IMR-90 (cell line): ENCODE measurements at regions not wholly inside any gene's neighbourhood (a gene's known extent, or its start where the extent isn't known, plus 50 kb on each side); places are given as distances from the start of the nearest gene placed in this dataset.

Source experiments
- ATAC-seq: fragments of 200-7000 bp; cut with Tn5 transposase; 2 replicates; pipeline ENCODE4 v1.9.1; 2020; ENCODE audit warnings: low read depth, mild to moderate bottlenecking, moderate library complexity
- BruUV-seq: library from RNA; stranded (reverse); fragments of 400-500 nt; replicated peaks from 2 replicates; lab custom pipeline; 2021; lab: Mats Ljungman, UMichigan
- CTCF ChIA-PET: fragments of 300-600 bp; formaldehyde crosslinking; extraction: SDS; loops from one replicate; lab custom pipeline; 2021; ENCODE audit warnings: antibody characterized with exemption; lab: Yijun Ruan, JAX
- POLR2A ChIA-PET: fragments of 300-600 bp; sonication (Branson Sonifier 250); formaldehyde crosslinking; loops from one replicate; lab custom pipeline; 2022; ENCODE audit warnings: antibody characterized with exemption; ENCODE audit not compliant: unreplicated experiment; lab: Charles Lee
- DNase-seq: peaks from one replicate; pipeline ENCODE4 v3.0.0; 2013
- H2AFZ ChIP-seq: replicated peaks from 2 replicates; pipeline ENCODE3; 2013; ENCODE audit warnings: low read length, mild to moderate bottlenecking; ENCODE audit not compliant: poor library complexity
- H2AK5ac ChIP-seq: 2 replicates; pipeline ENCODE4 v1.6.1; 2013; ENCODE audit warnings: low read depth, low read length, inconsistent platforms
- H2AK9ac ChIP-seq: replicated peaks from 2 replicates; pipeline ENCODE3; 2013; ENCODE audit warnings: mild to moderate bottlenecking, low read depth, low read length, moderate library complexity; ENCODE audit not compliant: poor library complexity
- H2BK120ac ChIP-seq: 2 replicates; pipeline ENCODE4 v1.6.1; 2013; ENCODE audit warnings: low read depth, low read length, inconsistent platforms
- H2BK15ac ChIP-seq: 3 replicates; pipeline ENCODE4 v1.6.1; 2013; ENCODE audit warnings: low read depth, low read length, inconsistent platforms
- H2BK20ac ChIP-seq: 2 replicates; pipeline ENCODE4 v1.6.1; 2013; ENCODE audit warnings: low read depth, mild to moderate bottlenecking, inconsistent platforms, low read length, moderate library complexity
- H2BK5ac ChIP-seq: 2 replicates; pipeline ENCODE4 v1.6.1; 2013; ENCODE audit warnings: mild to moderate bottlenecking, low read depth, low read length, inconsistent platforms; ENCODE audit not compliant: poor library complexity, severe bottlenecking
- H3K14ac ChIP-seq: replicated peaks from 2 replicates; pipeline ENCODE4 v1.6.1; 2013; ENCODE audit warnings: low read depth, low read length, inconsistent platforms
- H3K18ac ChIP-seq: 2 replicates; pipeline ENCODE4 v1.6.1; 2013; ENCODE audit warnings: low read depth, low read length, control low read depth
- H3K23ac ChIP-seq: 2 replicates; pipeline ENCODE4 v1.6.1; 2013; ENCODE audit warnings: low read depth, low read length, inconsistent platforms
- H3K27ac ChIP-seq: 2 replicates; pipeline ENCODE4 v1.5.1; 2013; ENCODE audit warnings: mild to moderate bottlenecking, control low read depth, low read length; ENCODE audit not compliant: insufficient read depth
- H3K27me3 ChIP-seq: 2 replicates; pipeline ENCODE4 v1.6.1; 2013; ENCODE audit warnings: low read length; ENCODE audit not compliant: control insufficient read depth, insufficient read depth
- H3K36me3 ChIP-seq: 2 replicates; pipeline ENCODE4 v1.6.1; 2013; ENCODE audit warnings: low read length, mixed read lengths; ENCODE audit not compliant: control insufficient read depth, insufficient read depth
- H3K4ac ChIP-seq: 2 replicates; pipeline ENCODE4 v1.6.1; 2013; ENCODE audit warnings: low read depth, low read length, inconsistent platforms
- H3K4me1 ChIP-seq: 2 replicates; pipeline ENCODE4 v1.6.1; 2013; ENCODE audit warnings: low read length, mixed read lengths; ENCODE audit not compliant: control insufficient read depth, insufficient read depth
- H3K4me2 ChIP-seq: 2 replicates; pipeline ENCODE4 v1.6.1; 2013; ENCODE audit warnings: low read depth, mild to moderate bottlenecking, control low read depth, low read length, moderate library complexity
- H3K4me3 ChIP-seq: 2 replicates; pipeline ENCODE4 v1.5.1; 2013; ENCODE audit warnings: low read depth, mild to moderate bottlenecking, control low read depth, low read length, moderate library complexity; ENCODE audit not compliant: insufficient read depth
- H3K56ac ChIP-seq: 2 replicates; pipeline ENCODE4 v1.6.1; 2013; ENCODE audit warnings: low read length, inconsistent platforms; ENCODE audit not compliant: insufficient read depth; ENCODE audit errors: extremely low read depth
- H3K79me1 ChIP-seq, 2 experiments: 2 replicates each; pipeline ENCODE4 v1.6.1; 2013; ENCODE audit warnings: low read length in 2 of 2, inconsistent platforms in 1 of 2, low read depth in 1 of 2
- H3K9ac ChIP-seq: 2 replicates; pipeline ENCODE4 v1.6.1; 2013; ENCODE audit warnings: low read depth, low read length, control low read depth
- H3K9me1 ChIP-seq: 2 replicates; pipeline ENCODE4 v1.6.1; 2013; ENCODE audit warnings: low read length, inconsistent platforms; ENCODE audit not compliant: insufficient read depth
- H3K9me3 ChIP-seq: 2 replicates; pipeline ENCODE4 v1.6.1; 2013; ENCODE audit warnings: low read length; ENCODE audit not compliant: control insufficient read depth, insufficient read depth
- H4K20me1 ChIP-seq: 2 replicates; pipeline ENCODE4 v1.6.1; 2013; ENCODE audit warnings: low read length, inconsistent platforms; ENCODE audit not compliant: insufficient read depth
- H4K5ac ChIP-seq: 2 replicates; pipeline ENCODE4 v1.6.1; 2013; ENCODE audit warnings: mild to moderate bottlenecking, low read depth, low read length, control low read depth
- H4K8ac ChIP-seq, 2 experiments: 2 replicates each; pipeline ENCODE4 v1.6.1; 2013; ENCODE audit warnings: low read depth in 2 of 2, low read length in 2 of 2, control low read depth in 1 of 2, inconsistent platforms in 1 of 2
- H4K91ac ChIP-seq: 2 replicates; pipeline ENCODE4 v1.6.1; 2013; ENCODE audit warnings: low read depth, low read length, inconsistent platforms; ENCODE audit not compliant: insufficient read depth
- BHLHE40 ChIP-seq: fragments of 150-350 bp; IDR thresholded peaks from 2 replicates; pipeline ENCODE4 v1.6.1; 2016; ENCODE audit warnings: mild to moderate bottlenecking, low read depth, low read length
- CEBPB ChIP-seq: IDR thresholded peaks from 2 replicates; pipeline ENCODE4 v1.6.1; 2012; ENCODE audit warnings: low read depth, low read length, improper control_type of control experiment
- CHD1 ChIP-seq: IDR thresholded peaks from 2 replicates; pipeline ENCODE4 v1.6.1; 2012; ENCODE audit warnings: low read depth, low read length, improper control_type of control experiment
- CTCF ChIP-seq: conservative IDR thresholded peaks from 2 replicates; pipeline ENCODE4 v1.5.1; 2012; ENCODE audit warnings: mild to moderate bottlenecking, low read depth, low read length, improper control_type of control experiment
- ELK1 ChIP-seq: fragments of 150-350 bp; IDR thresholded peaks from 2 replicates; pipeline ENCODE4 v1.6.1; 2016; ENCODE audit warnings: low read depth, mild to moderate bottlenecking, low read length, moderate library complexity, borderline replicate concordance
- FOS ChIP-seq: fragments of 150-350 bp; IDR thresholded peaks from 2 replicates; pipeline ENCODE4 v1.6.1; 2016; ENCODE audit warnings: low read depth, low read length
- MAFK ChIP-seq: IDR thresholded peaks from 2 replicates; pipeline ENCODE4 v1.6.1; 2012; ENCODE audit warnings: low read depth, low read length, improper control_type of control experiment
- MAZ ChIP-seq: IDR thresholded peaks from 2 replicates; pipeline ENCODE4 v1.6.1; 2012; ENCODE audit warnings: low read depth, mild to moderate bottlenecking, low read length, improper control_type of control experiment, moderate library complexity, borderline replicate concordance
- MXI1 ChIP-seq: IDR thresholded peaks from 2 replicates; pipeline ENCODE4 v1.6.1; 2012; ENCODE audit warnings: low read depth, mild to moderate bottlenecking, low read length, moderate library complexity, borderline replicate concordance
- NFE2L2 ChIP-seq: fragments of 150-350 bp; IDR thresholded peaks from 2 replicates; pipeline ENCODE4 v1.6.1; 2016; ENCODE audit warnings: low read depth, mild to moderate bottlenecking, low read length
- POLR2A ChIP-seq: IDR thresholded peaks from 2 replicates; pipeline ENCODE4 v1.6.1; 2012; ENCODE audit warnings: mild to moderate bottlenecking, low read depth, low read length
- RAD21 ChIP-seq: IDR thresholded peaks from 2 replicates; pipeline ENCODE4 v1.6.1; 2012; ENCODE audit warnings: low read length, improper control_type of control experiment
- RCOR1 ChIP-seq: IDR thresholded peaks from 2 replicates; pipeline ENCODE4 v1.6.1; 2012; ENCODE audit warnings: mild to moderate bottlenecking, low read length, improper control_type of control experiment; ENCODE audit not compliant: insufficient replicate concordance
- RFX5 ChIP-seq: IDR thresholded peaks from 2 replicates; pipeline ENCODE4 v1.8.0; 2012; ENCODE audit warnings: low read depth, mild to moderate bottlenecking, low read length, moderate library complexity
- SMC3 ChIP-seq: fragments of 150-350 bp; IDR thresholded peaks from 2 replicates; pipeline ENCODE4 v1.6.1; 2016; ENCODE audit warnings: low read depth, mild to moderate bottlenecking, antibody characterized with exemption, low read length, moderate library complexity
- WGBS, 2 experiments: methylation state at CpG; one replicate each; pipeline versions ENCODE4 v1.1.5 to v1.1.7; 2013; ENCODE audit warnings: missing lambda C conversion rate in 2 of 2; ENCODE audit not compliant: insufficient read length in 1 of 2; ENCODE audit errors: extremely low coverage in 2 of 2; 5-methylcytosine and 5-hydroxymethylcytosine counted together
- dilution Hi-C: fragments of 300-500 bp; cut with HindIII; formaldehyde crosslinking; loops from one replicate; pipeline ENCODE4 v1.14.3; 2018; ENCODE audit warnings: low sequenced_read_pairs; ENCODE audit not compliant: unreplicated experiment
- in situ Hi-C: fragments of 300-500 bp; cut with MboI; formaldehyde crosslinking; loops from 3 replicates; pipeline ENCODE4 v1.14.3; 2019; ENCODE audit warnings: low sequenced_read_pairs, inconsistent platforms, mixed read lengths
- intact Hi-C: fragments of 100-400 bp; cut with micrococcal nuclease; formaldehyde crosslinking; loops from 2 replicates; pipeline ENCODE4 v1.10.0; 2022

GRCh38 chr17:12536021-12536420, 129.7 kb upstream of the MYOCD start:
- Histone ChIP-seq H3K27ac (peak overlapping the region; percentile 39), H2BK15ac (peak overlapping the region; percentile 76), H3K56ac (peak overlapping the region; percentile 58; the same call in 1 of the 2 replicates), H4K20me1 (no peaks in the 10 kb centered on the region), H2BK20ac (peak overlapping the region; percentile 92; the same call in 1 of the 2 replicates), H3K4ac (peak overlapping the region; percentile 67), H3K18ac (peak overlapping the region; percentile 94; the same call in 1 of the 2 replicates), H4K91ac (peak overlapping the region; percentile 77), H3K9ac (no peak overlapping the region), H3K23ac (no peak overlapping the region; the same call in 1 of the 2 replicates), H2BK5ac (peak overlapping the region; percentile 95), H3K27me3 (no peaks in the 10 kb centered on the region), H2BK120ac (peak overlapping the region; percentile 82), H3K36me3 (no peaks in the 10 kb centered on the region), H3K14ac (peak overlapping the region; percentile 87), H4K5ac (peak overlapping the region; percentile 46; the same call in 1 of the 2 replicates), H3K9me3 (no peaks in the 10 kb centered on the region), H2AFZ (no peak overlapping the region), H3K4me3 (no peak overlapping the region), H3K4me1 (no peaks in the 10 kb centered on the region; the same call in 1 of the 2 replicates), H3K9me1 (peaks cover 5% of the 10 kb centered on the region; the same call in 1 of the 2 replicates), H4K8ac (peak overlapping the region; percentile 17 to 84), H2AK5ac (peak overlapping the region; percentile 76; the same call in 1 of the 2 replicates), H3K4me2 (no peak overlapping the region; the same call in 1 of the 2 replicates), H3K79me1 (no peaks in the 10 kb centered on the region), H2AK9ac (no peak overlapping the region)
- in situ Hi-C loops = no loop called here
- ChIA-PET POLR2A (no interaction called here), CTCF (interaction anchor here (1.0 kb wide), 1 partner anchor 10 kb away, joined by 4 read pairs; no protein-coding TSS in a partner anchor)
- intact Hi-C loops = no loop called here
- DNase-seq = peak; percentile 26
- TF ChIP-seq CHD1 = no peak
- no peak for TF ChIP-seq CTCF
- no peak for TF ChIP-seq SMC3
- TF ChIP-seq CEBPB = no peak
- no peak for TF ChIP-seq BHLHE40
- no peak for TF ChIP-seq FOS
- TF ChIP-seq RCOR1 = no peak
- TF ChIP-seq POLR2A = no peak
- no peak for TF ChIP-seq MAFK
- no peak for TF ChIP-seq MXI1
- no peak for TF ChIP-seq NFE2L2
- TF ChIP-seq ELK1 = no peak
- no peak for TF ChIP-seq RAD21
- no peak for TF ChIP-seq RFX5
- no peak for TF ChIP-seq MAZ
- ATAC-seq = peak; percentile 42
- dilution Hi-C loops = no loop called here
- BruUV-seq = no TSS peak
- no CpG with 5 or more reads among the region's 3 CpGs for WGBS, 2 experiments
